Kidney capillary endothelial cell (primary cell): ENCODE measurements at regions not wholly inside any gene's neighbourhood (a gene's known extent, or its start where the extent isn't known, plus 50 kb on each side); places are given as distances from the start of the nearest gene placed in this dataset.
"Not testable (repeated sequence)": the region's sequence is repeated elsewhere in the genome, so short reads cannot be mapped to it uniquely, and the experiment has no call there.

Source experiments
- DNase-seq: peaks from one replicate; pipeline ENCODE4 v3.0.0-alpha.2; 2018; ENCODE audit warnings: low spot score

GRCh38 chr1:111063595-111063994 is 76.3 kb downstream of the DRAM2 start:
- DNase-seq: no peak

GRCh38 chr1:111062624-111063023 is 77.3 kb downstream of the DRAM2 start:
- DNase-seq: no peak

- no peak for DNase-seq
Measured at GRCh38 chr1:111062081-111062480, 77.8 kb downstream of the DRAM2 start.

GRCh38 chr1:111054656-111055055 is 85.2 kb downstream of the DRAM2 start:
- no peak for DNase-seq

- no peak for DNase-seq
Measured at GRCh38 chr1:111052246-111052645, 87.6 kb downstream of the DRAM2 start.

GRCh38 chr1:111048253-111048652 is 84.5 kb upstream of the LRIF1 start:
- DNase-seq: not testable (repeated sequence)

- no peak for DNase-seq
Measured at GRCh38 chr1:111045033-111045722, 81.5 kb upstream of the LRIF1 start.

GRCh38 chr1:111032295-111032897 is 68.7 kb upstream of the LRIF1 start:
- peak; percentile 42 for DNase-seq

GRCh38 chr1:111030590-111030989 is 66.9 kb upstream of the LRIF1 start:
- DNase-seq: peak; percentile 48

- DNase-seq: no peak
Measured at GRCh38 chr1:111025109-111025508, 61.4 kb upstream of the LRIF1 start.

- DNase-seq: no peak
Measured at GRCh38 chr1:111015222-111015621, 51.5 kb upstream of the LRIF1 start.
